A549 (cell line): ENCODE measurements at regions not wholly inside any gene's neighbourhood (a gene's known extent, or its start where the extent isn't known, plus 50 kb on each side); places are given as distances from the start of the nearest gene placed in this dataset.

ENCODE experiments used
- POLR2A ChIP-seq: IDR thresholded peaks from 2 replicates; pipeline ENCODE4 v1.6.1; 2012; ENCODE audit warnings: mild to moderate bottlenecking, low read length
- TF ChIP-seq, protein P1 (sequence below): fragments of >200 bp; sonication (Bioruptor Twin); formaldehyde crosslinking; IDR thresholded peaks from 3 replicates; pipeline ENCODE4 v1.5.1; 2016

- TF ChIP-seq, protein P1, sequence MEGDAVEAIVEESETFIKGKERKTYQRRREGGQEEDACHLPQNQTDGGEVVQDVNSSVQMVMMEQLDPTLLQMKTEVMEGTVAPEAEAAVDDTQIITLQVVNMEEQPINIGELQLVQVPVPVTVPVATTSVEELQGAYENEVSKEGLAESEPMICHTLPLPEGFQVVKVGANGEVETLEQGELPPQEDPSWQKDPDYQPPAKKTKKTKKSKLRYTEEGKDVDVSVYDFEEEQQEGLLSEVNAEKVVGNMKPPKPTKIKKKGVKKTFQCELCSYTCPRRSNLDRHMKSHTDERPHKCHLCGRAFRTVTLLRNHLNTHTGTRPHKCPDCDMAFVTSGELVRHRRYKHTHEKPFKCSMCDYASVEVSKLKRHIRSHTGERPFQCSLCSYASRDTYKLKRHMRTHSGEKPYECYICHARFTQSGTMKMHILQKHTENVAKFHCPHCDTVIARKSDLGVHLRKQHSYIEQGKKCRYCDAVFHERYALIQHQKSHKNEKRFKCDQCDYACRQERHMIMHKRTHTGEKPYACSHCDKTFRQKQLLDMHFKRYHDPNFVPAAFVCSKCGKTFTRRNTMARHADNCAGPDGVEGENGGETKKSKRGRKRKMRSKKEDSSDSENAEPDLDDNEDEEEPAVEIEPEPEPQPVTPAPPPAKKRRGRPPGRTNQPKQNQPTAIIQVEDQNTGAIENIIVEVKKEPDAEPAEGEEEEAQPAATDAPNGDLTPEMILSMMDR, result no peak
- no peak for TF ChIP-seq POLR2A
Observed at GRCh38 chr10:71021402-71021801, 133.0 kb upstream of the PCBD1 start.
